Activated naive CD4-positive, alpha-beta T cell treated with Interleukin-2 at 50 U/mL for 16 hours (primary cell): ENCODE measurements at regions not wholly inside any gene's neighbourhood (a gene's known extent, or its start where the extent isn't known, plus 50 kb on each side); places are given as distances from the start of the nearest gene placed in this dataset.
A peak's percentile ranks its signal among the peaks of the same experiment; 100 is the strongest.

Source experiments
- DNase-seq: peaks from one replicate; pipeline ENCODE4 v3.0.0-alpha.2; 2020

DNA sequence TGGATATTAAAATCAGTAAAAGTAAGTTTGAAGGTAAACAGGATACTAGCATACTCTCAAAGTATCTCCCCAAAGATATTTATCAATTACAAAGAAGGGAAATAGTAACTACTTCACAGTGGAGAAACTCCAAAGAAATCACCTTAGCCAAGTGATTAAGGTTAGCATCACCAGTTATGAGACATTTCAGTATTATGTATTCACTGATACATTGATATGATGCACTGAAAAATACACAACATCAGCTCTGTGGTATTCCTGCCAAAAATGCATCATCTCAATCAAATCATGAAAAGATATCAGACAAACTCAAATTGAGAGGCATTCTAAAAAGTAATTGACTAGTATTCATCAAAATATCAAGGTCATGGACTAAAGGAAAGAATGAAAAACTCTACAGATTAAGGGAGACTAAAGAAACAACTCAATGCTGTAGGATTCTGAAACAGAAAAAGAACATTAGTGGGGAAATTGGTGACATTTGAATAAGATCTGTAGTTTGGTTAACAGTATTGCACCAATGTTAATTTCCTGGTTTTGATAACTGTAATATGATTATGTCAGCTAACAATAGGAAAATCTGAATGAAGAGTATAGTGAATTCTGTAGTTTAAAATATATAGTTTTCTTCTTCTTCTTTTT, 215.4 kb downstream of the UACA start:
- no peak for DNase-seq

DNA sequence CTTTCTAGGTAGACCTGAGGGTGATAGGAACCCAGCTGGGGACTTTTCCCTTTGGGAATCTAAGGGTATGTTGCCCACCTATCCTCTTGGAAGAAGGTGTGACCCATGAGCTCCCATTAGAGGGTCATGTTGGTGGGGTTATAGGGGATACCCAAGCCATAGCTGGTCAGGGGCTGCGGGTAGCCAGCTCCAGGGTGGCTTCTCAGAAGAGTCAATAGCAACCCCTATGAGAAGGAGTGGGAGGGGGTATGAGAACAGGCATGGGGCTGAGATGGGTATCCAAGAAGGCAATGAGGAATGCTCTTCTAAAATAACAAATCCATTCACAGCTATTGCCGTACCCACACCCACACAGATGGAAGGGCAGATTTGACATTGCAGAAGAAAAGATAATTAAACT, 217.8 kb downstream of the UACA start:
- no peak for DNase-seq

DNA sequence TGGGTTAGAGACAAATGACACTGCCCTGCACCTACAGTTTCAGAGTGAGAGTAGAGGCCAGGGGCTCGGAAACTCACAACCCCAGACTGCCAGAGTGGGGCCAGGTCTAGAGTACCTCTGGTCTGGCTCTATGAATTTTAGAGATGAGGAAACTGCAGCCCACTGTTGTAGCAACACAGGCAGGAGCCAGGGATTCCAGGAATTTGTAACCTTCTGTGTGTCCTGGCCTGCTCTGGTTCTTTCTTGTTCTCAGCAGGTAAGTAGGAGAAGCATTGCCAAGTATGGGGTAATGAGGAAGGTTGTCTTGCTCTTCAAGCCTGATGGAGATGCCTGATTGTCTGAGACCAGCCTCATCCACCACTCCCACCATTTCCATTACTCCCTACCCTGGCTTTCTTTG, 221.8 kb downstream of the UACA start:
- no peak for DNase-seq

DNA sequence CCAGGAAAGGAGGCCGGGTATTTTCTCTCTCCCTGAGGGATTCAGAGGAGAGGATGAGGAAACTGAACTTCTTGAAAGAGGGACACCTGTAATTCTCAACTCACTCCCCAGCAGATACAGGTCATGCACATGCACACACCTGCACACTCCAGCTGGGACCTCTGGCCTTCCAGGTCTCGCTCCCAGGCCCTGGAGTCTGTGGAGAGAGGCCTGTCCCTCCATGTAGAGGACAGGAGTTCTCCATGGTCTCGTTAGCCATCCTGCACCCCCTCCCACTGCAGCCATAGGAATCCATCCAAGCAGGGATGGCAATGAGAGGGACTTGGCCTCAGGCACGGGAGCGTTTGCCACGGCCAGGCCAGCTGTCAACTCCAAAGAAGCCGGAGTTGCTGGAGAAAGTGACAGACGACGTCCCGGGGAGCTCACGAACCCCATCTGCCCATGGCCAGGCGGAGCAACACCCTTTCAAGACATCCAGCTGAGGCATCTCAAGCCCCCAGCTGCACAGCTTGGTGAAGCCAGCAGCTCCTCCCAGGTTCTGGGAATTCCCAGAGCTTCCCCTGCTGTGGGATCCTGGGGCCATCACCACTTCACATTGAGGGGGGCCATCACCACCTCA, 223.3 kb downstream of the UACA start:
- DNase-seq, result no peak

DNA sequence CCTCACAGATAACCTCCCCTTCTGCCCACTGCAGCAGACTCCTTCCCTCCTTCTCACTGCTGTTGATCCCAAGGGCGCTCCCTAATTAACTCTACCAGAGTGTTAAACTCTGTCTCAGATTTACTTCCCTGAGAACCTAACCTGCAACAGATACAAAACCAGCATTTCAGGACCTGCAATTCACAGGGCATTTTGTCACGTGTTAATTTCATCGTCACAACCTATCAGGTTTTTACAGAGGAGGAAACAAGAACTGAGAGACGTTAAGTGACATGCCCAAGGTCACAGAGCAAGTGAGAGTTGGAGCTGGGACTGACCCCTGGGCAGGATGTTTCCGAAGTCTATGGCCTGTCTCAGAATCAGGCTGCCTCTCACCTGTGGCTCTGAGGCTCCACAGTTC, 223.9 kb downstream of the UACA start:
- DNase-seq, result no peak

DNA sequence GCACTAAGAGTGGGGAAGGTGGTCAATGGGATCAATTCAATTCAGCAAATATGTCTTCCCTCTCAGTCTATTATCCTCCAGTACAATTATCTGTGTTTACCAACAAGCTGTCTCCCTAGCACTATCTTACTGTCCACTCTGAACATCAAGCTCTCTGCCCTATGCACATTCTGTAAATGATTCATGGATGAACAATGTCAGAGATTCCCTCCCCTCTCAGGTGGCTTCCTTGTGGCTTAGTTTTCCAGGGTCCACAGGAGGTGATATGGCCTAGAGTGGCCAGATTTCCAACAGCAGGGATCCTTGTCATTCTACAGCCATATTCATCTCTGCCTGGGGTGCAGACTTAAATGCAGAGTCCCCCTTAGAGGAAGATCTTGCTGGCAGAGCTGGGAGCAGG, 225.1 kb downstream of the UACA start:
- DNase-seq, result no peak

DNA sequence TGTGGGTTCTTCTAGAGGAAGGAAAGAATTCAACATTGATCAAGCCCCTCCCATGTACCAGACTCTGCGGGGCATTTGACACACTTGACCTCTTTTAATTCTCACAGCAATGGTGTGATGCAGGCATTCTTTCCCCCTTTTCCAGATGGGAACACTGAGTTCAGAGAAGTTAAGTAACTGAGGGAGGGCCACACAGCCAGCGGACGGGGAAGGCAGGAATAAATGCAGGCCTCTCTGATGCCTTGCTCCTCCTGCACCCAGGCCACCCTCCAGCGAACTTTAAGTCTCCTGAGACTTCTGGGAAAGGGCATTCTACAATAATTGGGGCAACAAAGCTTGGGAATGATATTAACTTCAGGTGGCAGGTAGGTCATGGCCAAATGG, 227.4 kb downstream of the UACA start:
- no peak for DNase-seq

DNA sequence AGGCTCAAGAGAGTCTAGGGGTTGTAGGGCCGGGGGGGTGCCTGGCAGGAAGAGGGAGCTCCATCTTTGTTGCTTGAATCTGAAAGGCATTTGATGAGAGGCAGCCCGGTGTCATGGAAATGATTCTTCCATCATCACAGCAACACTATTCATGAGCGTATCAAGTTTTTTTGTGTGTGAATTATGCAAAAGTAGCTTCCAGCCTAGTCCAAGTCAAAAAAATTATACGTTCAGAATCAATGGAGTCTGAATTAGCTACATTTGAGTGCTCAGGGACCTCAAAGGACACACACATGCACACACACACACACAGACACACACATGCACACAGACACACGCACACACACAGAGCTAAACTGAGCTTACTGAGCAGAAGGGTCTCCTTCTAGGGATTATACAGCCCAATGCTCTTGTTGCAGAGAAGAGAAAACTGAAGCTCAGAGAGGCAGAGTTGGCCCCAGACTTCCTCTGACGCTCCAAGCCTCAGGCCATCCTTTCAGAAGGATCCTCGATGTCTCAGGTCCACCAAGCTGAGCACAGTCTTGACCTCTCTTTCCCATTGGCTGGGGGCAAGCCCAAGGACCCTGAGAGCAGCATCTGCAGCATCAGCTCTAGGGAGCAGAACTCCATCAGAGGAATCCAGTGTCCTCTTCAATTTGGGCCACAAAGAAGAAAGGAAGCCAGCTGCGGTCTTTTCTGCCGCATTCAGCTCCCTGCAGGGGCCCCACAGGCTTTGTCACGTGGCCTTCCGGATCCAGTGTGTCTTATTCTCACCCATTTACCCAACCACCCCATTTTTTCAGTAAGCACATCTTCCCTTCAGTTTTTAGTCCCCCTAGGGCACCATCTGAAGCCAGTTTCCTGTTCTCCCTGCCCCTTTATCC, 228.0 kb downstream of the UACA start:
- DNase-seq, result peak; percentile 45

DNA sequence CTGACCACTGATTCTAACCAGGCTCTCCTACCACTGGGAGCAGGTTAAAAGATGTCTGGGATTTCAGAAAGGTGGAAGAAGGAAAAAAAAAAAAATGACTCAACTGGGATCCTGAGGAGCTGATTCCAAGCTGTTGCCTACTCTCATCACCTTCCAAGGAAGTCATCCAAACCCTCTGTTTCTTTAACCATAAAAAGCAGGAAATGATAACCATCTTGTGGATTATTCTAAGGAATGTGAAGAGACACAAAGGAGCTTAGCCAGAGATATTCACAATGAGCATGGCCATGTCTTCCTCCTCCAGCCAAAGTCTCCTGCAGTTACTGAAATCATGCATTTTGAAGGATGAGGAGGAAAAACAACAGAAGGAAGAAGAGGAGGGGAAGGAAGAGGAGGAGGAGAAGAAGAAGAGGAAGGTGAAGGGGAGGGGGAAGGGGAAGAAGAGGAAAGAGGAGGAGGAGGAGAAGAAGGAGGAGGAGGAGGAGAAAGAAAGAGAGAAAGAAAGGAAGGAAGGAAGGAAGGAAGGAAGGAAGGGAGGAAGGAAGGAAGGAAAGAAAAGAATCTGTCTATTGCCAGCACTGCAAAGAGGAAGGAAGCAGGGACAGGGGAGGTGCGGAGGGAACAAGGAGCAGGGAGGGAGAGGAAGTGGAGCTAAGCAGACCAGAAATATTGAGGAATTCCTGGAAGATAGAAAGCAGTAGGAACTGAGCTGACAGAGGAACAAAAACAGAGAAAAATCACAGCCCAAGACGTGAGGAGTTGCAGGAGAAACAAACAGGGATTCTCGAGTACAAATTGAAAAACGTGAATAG, 229.2 kb downstream of the UACA start:
- DNase-seq, result no peak

DNA sequence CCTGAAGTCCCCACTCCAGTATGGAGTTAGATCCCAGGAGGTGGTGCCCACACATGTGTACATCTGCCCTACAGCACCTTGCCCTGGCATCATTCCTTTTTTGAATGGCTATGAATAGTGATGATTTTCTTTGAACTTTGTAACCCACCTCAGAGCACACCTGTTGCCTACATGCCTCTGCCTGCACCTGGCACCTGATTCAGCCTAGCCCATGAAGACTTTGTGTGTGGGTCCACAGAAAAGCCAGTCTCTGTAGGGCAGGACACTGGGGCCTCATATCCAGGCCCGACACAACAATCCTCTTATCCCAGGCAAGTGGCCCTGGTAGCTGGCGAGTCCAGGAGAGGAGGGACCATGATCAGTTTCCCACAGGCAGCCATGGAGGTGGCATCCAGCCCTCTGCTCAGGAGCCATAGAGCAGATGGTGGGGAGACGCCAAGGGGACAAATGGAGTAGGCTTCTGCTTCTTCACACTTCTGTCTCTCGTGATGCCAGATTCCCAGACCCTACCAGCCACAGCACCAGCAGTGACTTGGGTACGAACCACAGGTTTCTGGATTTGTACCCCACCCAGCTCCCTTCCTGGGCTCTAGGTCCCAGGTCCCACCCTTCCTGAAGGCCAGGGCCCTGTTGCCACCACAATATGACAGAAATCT, 230.7 kb downstream of the UACA start:
- no peak for DNase-seq

DNA sequence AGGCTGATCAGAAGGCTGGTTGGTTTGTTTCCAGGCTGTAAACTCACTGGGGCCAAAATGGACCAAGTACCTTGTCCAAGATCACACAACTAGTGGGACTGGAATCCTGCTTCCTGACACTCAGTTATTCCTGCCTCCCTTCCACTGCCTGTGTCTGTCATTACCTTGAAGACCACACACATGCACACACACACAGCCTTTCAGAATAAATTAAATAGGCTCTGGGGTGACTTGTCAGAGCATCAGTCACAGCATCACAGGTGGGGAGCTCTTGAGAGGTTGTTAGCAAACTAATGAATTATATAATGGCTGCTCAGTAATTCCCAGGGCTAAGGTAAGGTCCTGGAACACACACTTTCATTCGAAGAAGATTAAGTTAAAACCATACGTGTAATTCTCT, 231.8 kb downstream of the UACA start:
- no peak for DNase-seq

DNA sequence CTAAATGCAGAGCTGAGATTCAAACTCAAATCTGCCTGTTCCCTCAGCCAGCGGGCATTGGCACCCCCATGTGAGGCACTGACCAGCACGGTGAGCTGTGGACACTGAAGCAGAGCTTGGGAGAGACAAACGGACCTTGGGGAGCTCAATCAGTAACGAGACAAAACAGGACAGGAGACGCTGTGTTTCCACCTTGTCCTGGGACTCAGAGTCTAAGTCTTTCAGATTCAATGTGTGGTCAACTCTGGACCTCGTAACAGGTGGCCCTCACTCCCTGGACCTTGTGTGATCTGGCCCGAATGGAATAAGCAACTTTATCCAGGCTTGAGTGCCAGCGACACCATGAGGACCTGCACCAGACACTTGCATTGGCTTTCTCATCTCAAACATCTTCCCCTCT, 232.5 kb downstream of the UACA start:
- DNase-seq, result no peak

DNA sequence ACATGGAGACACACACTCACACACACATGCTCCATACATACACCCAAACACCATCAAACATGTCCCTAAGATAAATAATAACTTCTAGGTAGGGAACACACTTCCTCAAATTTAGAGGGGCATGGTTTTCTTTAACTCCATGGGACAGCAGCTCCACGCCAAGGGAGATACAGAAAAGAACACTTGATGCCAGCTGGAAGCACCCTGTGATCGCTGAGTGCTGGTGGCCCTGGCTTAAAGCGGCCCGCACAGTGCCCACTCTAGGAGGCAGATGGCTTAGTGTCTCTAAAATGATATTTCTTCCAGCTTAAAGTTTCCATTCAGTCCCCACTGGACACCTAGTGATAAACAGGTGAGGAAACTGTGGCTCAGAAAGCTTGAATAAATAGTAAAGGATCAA, 232.9 kb downstream of the UACA start:
- no peak for DNase-seq

DNA sequence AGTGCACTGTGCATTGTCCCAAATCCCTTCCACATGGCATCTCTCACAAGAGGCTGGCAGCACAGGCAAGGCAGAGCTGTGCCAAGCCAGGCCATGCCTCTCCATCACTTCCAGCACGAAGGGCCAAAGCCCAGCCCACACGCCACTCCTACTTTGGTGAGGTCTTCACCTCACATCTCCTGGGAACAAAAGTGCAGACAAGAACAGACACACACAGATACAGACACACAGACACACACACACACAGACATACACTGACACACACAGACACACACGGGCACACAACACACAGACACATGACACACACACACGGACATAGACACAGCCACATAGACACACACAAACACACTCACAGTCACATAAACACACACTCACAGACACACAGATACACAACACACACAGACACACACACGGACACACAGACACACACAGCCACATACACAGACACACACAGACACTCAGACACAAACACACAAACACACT, 233.3 kb downstream of the UACA start:
- no peak for DNase-seq

DNA sequence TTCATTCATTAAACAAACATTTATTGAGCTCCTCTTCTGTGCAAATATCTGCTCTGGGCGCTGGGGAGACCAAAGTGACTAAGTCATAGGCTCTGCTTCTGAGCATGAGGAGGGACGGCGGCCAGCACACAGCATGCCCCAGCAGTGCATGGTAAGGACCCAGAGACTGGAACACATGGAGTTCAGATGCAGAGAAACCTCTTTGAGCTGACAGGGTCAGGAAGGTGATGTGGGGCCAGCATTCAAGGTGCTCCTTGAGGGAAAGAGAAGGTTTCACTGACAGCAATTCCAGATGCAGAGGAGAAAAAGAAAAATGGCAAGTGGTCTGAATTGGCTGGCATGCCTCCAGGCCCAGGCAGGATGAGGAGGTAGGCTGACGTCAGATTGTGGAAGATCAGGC, 234.5 kb downstream of the UACA start:
- no peak for DNase-seq

DNA sequence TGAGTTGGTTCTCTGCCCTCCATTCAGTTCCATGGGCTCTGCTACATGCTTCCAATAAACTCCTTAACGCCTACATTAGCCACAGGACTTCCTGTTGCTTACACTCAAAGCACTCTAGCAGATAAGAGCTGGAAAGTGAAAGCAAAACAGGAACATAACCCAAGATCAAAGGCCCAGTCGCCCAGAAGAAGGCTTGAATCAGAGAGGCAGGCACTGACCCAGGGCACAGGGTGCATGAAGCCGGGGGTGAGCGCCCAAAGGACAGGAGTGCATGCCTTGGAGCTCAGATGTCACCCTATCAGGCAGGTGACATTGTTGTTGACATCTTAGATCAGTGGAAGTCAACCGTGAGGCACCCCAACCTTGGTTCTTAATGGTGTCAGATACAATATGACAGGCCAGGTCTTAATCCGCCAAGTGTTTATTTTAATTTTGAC, 235.1 kb downstream of the UACA start:
- peak; percentile 49 for DNase-seq

DNA sequence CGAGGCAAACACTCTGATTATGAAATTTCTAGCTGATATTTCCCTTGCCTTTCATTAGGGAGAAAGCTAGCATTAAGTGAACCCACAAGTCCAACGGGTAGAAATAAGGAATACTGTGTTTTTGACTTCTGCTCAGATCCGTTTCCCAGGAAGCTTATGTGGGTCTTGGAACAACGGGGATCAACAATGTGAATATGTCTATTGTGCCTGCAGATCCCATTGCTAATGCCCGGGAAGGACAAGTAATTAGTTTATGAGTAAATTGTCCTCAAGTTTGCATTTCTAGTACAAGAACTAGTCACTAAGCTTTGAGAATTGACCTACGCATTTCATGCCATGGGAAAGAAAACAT, 236.4 kb downstream of the UACA start:
- DNase-seq, result no peak

DNA sequence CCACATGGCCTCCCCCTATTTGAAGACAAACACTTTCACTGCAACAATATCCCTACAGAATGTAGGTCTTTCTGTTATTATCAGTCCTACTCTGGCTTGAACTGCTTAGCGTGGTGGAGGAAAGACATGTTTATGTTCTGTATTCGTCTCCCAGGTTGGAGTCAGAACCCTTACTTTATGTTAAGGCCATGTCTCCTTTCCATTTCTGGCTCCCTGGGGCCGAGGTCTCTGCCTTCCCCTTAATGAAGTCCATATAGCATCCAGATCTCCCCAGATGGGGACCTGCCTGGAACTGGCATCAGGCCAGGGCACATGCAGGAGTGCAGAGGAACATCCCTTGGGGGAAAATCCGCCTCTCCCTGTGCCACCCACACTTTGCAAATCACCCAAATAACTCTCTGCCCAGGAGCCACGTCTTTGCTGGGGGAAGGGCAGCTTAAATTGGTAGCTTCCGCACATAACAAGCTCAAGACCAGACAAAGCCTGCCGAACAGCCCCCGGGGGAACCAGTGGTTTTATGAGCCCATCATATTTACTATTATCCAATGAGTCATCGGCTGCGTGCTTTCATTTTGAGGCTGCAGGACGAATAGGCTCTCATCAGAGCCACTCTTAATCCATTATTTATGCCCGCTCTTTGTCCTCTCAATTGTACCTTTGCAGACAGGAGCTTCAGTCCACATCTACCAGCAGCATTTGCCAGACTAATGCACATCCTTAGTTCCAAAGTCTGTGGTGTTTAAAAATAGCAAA, 237.0 kb downstream of the UACA start:
- DNase-seq, result no peak

DNA sequence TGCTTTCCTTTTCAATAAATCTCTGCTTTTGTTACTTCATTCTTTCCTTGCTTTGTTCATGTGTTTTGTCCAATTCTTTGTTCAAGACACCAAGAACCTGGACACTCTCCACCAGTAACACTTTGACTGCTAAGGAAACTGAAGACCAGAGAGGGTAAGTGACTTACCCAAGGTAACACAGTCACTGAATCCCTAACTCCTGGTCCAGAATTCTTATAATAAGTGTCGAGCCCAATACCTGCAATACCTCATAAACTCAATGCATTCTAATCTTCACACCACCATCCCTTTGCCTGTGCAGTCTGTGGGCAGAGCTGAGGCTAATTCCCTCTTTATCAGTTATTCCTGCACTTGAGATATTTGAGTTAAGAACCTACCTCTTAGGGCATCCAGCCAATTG, 237.8 kb downstream of the UACA start:
- DNase-seq, result no peak

DNA sequence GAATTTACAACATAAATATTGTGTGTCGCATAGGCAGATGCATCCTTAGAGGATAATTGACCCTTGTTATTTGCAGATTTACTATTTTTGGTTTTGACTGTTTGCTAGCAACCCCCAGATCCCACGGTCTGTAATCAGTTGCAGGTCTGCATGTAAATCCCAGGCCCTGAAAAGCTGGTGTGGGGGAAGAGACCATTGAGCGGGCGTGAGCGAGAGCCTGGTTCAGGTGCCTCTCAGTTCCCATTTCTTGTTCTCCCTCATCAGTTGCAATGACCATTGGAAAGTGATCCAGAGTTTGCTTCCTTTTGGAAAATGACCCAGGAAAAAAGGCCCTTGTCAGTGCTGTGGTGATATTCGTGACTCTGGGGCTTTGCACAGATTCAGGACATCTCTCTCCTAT, 238.9 kb downstream of the UACA start:
- no peak for DNase-seq

DNA sequence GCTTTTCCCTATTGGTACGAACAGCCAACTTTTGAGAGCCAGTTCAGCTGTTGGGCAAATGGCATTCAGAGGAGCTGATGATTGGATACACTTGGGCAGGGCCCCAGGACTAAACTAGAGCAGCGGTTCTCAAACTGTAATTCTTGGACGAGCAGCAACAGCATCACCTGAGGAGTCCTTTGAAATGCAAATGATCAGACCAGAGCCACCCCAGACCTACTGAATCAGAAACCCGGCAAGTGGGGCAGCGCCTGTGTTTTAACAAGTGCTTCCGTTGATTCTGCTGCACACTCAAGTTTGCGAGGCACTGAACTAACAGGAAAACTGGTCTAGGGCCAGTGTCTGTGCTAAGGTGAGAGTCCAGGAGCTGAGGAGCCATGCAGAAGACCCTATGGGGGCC, 239.7 kb downstream of the UACA start:
- no peak for DNase-seq

DNA sequence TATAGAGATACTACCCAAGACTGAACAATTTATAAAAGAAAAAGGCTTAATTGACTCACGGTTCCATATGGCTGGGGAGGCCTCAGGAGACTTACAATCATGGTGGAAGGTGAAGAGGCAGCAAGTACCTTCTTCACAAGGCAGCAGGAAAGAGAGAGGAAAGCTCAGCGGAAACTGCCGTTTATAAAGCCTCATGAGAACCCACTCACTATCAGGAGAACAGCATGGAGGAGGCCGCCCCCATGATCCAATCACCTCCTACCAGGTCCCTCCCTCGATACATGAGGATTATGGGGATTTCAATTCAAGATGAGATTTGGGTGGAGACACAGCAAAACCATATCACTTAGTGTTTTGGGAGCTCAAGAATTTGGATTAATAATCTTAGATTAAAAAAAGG, 240.2 kb downstream of the UACA start:
- no peak for DNase-seq
